SU-DHL-6 (cell line): ENCODE measurements at regions not wholly inside any gene's neighbourhood (a gene's known extent, or its start where the extent isn't known, plus 50 kb on each side); places are given as distances from the start of the nearest gene placed in this dataset.

Experiments used
- EZH2phosphoT487 ChIP-seq: fragments of 200-600 bp; sonication (generic), shearing (Covaris generic); conservative IDR thresholded peaks from 2 replicates; pipeline ENCODE4 v1.6.1; 2018; ENCODE audit warnings: mild to moderate bottlenecking, antibody characterized with exemption, low read length, moderate library complexity, mixed read lengths
- TF ChIP-seq, protein P1 (sequence below): fragments of 200-600 bp; sonication (generic); IDR thresholded peaks from one replicate; pipeline ENCODE4 v1.5.1; 2017; ENCODE audit warnings: antibody characterized with exemption, mild to moderate bottlenecking, low read length, moderate library complexity; ENCODE audit not compliant: insufficient read depth, poor library complexity, severe bottlenecking

GRCh38 chr3:153901152-153901551 lies 220.0 kb upstream of the ARHGEF26 start:
- TF ChIP-seq, protein P1, sequence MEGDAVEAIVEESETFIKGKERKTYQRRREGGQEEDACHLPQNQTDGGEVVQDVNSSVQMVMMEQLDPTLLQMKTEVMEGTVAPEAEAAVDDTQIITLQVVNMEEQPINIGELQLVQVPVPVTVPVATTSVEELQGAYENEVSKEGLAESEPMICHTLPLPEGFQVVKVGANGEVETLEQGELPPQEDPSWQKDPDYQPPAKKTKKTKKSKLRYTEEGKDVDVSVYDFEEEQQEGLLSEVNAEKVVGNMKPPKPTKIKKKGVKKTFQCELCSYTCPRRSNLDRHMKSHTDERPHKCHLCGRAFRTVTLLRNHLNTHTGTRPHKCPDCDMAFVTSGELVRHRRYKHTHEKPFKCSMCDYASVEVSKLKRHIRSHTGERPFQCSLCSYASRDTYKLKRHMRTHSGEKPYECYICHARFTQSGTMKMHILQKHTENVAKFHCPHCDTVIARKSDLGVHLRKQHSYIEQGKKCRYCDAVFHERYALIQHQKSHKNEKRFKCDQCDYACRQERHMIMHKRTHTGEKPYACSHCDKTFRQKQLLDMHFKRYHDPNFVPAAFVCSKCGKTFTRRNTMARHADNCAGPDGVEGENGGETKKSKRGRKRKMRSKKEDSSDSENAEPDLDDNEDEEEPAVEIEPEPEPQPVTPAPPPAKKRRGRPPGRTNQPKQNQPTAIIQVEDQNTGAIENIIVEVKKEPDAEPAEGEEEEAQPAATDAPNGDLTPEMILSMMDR = no peak
- no peak for TF ChIP-seq EZH2phosphoT487
